GM23338 (cell line): ENCODE measurements at regions not wholly inside any gene's neighbourhood (a gene's known extent, or its start where the extent isn't known, plus 50 kb on each side); places are given as distances from the start of the nearest gene placed in this dataset.

Experiments
- ATAC-seq: fragments of 200-7000 bp; cut with Tn5 transposase; 3 replicates; pipeline ENCODE4 v1.9.1; 2020
- DNase-seq: peaks from one replicate; pipeline ENCODE4 v3.0.0-alpha.2; 2015; ENCODE audit warnings: low spot score
- H2AFZ ChIP-seq: fragments of 200-600 bp; sonication (generic); 2 replicates; pipeline ENCODE4 v1.8.0; 2016; ENCODE audit warnings: antibody characterized with exemption, mild to moderate bottlenecking, moderate library complexity
- H3F3A ChIP-seq: fragments of 200-600 bp; sonication (generic); replicated peaks from 2 replicates; pipeline ENCODE4 v1.8.0; 2017; ENCODE audit warnings: antibody characterized with exemption, mixed run types, low read depth
- H3K27ac ChIP-seq: fragments of 200-600 bp; sonication (generic); 2 replicates; pipeline ENCODE4 v1.6.1; 2016; ENCODE audit warnings: low read depth
- H3K27me3 ChIP-seq: fragments of 200-600 bp; sonication (generic); 2 replicates; pipeline ENCODE4 v1.8.0; 2016; ENCODE audit warnings: mild to moderate bottlenecking, mixed run types, moderate library complexity; ENCODE audit not compliant: insufficient read depth
- H3K36me3 ChIP-seq: fragments of 200-600 bp; sonication (generic); 2 replicates; pipeline ENCODE4 v1.8.0; 2016; ENCODE audit warnings: mild to moderate bottlenecking; ENCODE audit not compliant: insufficient read depth
- H3K4me1 ChIP-seq: fragments of 200-600 bp; sonication (generic); 2 replicates; pipeline ENCODE4 v1.8.0; 2016; ENCODE audit warnings: mild to moderate bottlenecking, moderate library complexity; ENCODE audit not compliant: insufficient read depth
- H3K4me2 ChIP-seq: fragments of 200-600 bp; sonication (generic); 2 replicates; pipeline ENCODE4 v1.7.1; 2017; ENCODE audit warnings: mixed run types
- H3K4me3 ChIP-seq: fragments of 200-600 bp; sonication (generic); 2 replicates; pipeline ENCODE4 v1.6.1; 2016; ENCODE audit warnings: mixed run types
- H3K79me2 ChIP-seq: fragments of 200-600 bp; sonication (generic); replicated peaks from 2 replicates; pipeline ENCODE4 v1.8.0; 2017; ENCODE audit warnings: mild to moderate bottlenecking; ENCODE audit not compliant: insufficient read depth
- H3K9me2 ChIP-seq: fragments of 200-600 bp; sonication (generic); 2 replicates; pipeline ENCODE4 v1.8.0; 2017; ENCODE audit not compliant: insufficient read depth
- H4K20me1 ChIP-seq: fragments of 200-600 bp; sonication (generic); replicated peaks from 2 replicates; pipeline ENCODE4 v1.8.0; 2017; ENCODE audit warnings: mild to moderate bottlenecking; ENCODE audit not compliant: insufficient read depth
- H3K27ac Mint-ChIP-seq: 2 replicates; pipeline ENCODE4 v1.8.0; 2020; ENCODE audit warnings: inconsistent platforms, mild to moderate bottlenecking, moderate library complexity, mixed read lengths
- H3K27me3 Mint-ChIP-seq: 3 replicates; pipeline ENCODE4 v1.8.0; 2022; ENCODE audit warnings: low read depth, mild to moderate bottlenecking, moderate library complexity, mixed read lengths, inconsistent platforms; ENCODE audit not compliant: insufficient read depth, poor library complexity
- H3K36me3 Mint-ChIP-seq: 3 replicates; pipeline ENCODE4 v1.8.0; 2021; ENCODE audit warnings: low read depth, mild to moderate bottlenecking, inconsistent platforms, moderate library complexity, mixed read lengths
- H3K4me1 Mint-ChIP-seq: 3 replicates; pipeline ENCODE4 v1.8.0; 2020; ENCODE audit warnings: mild to moderate bottlenecking, inconsistent platforms, mixed read lengths
- H3K4me3 Mint-ChIP-seq: 3 replicates; pipeline ENCODE4 v1.8.0; 2021; ENCODE audit warnings: moderate library complexity, mild to moderate bottlenecking, inconsistent platforms, mixed read lengths
- H3K9me3 Mint-ChIP-seq: 3 replicates; pipeline ENCODE4 v1.8.0; 2020; ENCODE audit warnings: moderate library complexity, mild to moderate bottlenecking, inconsistent platforms, mixed read lengths
- EZH2 ChIP-seq: fragments of 200-600 bp; sonication (generic); IDR thresholded peaks from one replicate; pipeline ENCODE4 v1.8.0; 2017; ENCODE audit warnings: antibody characterized with exemption, mild to moderate bottlenecking, low read depth; ENCODE audit not compliant: unreplicated experiment
- JUNB ChIP-seq: IDR thresholded peaks from one replicate; pipeline ENCODE4 v1.6.1; 2016; ENCODE audit warnings: antibody characterized with exemption; ENCODE audit not compliant: unreplicated experiment
- NANOG ChIP-seq: IDR thresholded peaks from 2 replicates; pipeline ENCODE4 v1.6.1; 2016; ENCODE audit warnings: antibody characterized with exemption, borderline replicate concordance
- POLR2AphosphoS5 ChIP-seq: IDR thresholded peaks from 2 replicates; pipeline ENCODE4 v1.6.1; 2016; ENCODE audit warnings: antibody characterized with exemption, low read depth
- STAT1 ChIP-seq: IDR thresholded peaks from one replicate; pipeline ENCODE4 v1.6.1; 2016; ENCODE audit warnings: antibody characterized with exemption; ENCODE audit not compliant: unreplicated experiment
- ZNF462 ChIP-seq: fragments of 250-450 bp; sonication (Bioruptor Pico); IDR thresholded peaks from 2 replicates; pipeline ENCODE4 v1.5.0; 2020; ENCODE audit warnings: mild to moderate bottlenecking, moderate library complexity
- TF ChIP-seq, protein P1 (sequence below): IDR thresholded peaks from one replicate; pipeline ENCODE4 v1.6.1; 2018; ENCODE audit warnings: antibody characterized with exemption; ENCODE audit not compliant: unreplicated experiment

DNA sequence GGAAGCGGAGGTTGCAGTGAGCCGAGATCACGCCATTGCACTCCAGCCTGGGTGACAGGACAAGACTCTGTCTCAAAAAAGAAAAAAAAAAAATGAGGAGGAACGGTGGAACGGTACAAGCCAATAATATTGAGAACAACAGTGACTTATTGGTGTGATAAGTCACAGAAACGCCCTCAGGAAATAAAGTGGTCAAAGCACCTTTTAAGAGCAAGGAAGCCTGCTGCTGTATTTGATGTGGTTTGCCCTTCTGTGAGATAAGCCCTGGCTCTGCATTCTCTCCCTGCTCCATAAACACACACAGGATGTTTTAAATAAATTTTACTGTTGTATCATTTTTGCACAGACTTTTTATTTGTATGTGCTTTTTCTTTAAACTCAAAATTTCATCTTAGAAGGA is 269.9 kb upstream of the MSX2 start (continued):
- TF ChIP-seq POLR2AphosphoS5 = no peak
- no peak for TF ChIP-seq NANOG
- TF ChIP-seq ZNF462 (CRISPR knock-in tag) = no peak
- TF ChIP-seq EZH2 = no peak

- no peak for ATAC-seq
- no peaks in the 10 kb centered on the region for H4K20me1 ChIP-seq
- H3K27ac ChIP-seq = no peak overlapping the region
- no peaks in the 10 kb centered on the region; the same call in 2 of the 3 replicates for H3K9me3 Mint-ChIP-seq
- no peaks in the 10 kb centered on the region for H3K9me2 ChIP-seq
- no peak overlapping the region for H3K4me2 ChIP-seq
- DNase-seq = no peak
- no peaks in the 10 kb centered on the region for H3F3A ChIP-seq
- no peak overlapping the region for H3K4me3 Mint-ChIP-seq
- H3K79me2 ChIP-seq = no peaks in the 10 kb centered on the region
- H3K27ac Mint-ChIP-seq = no peak overlapping the region
- H3K4me1 Mint-ChIP-seq = peaks cover 5% of the 10 kb centered on the region
- peaks cover 5% of the 10 kb centered on the region for H3K27me3 Mint-ChIP-seq
- no peaks in the 10 kb centered on the region for H3K36me3 Mint-ChIP-seq
- H3K27me3 ChIP-seq = no peaks in the 10 kb centered on the region
- no peaks in the 10 kb centered on the region for H3K4me1 ChIP-seq
- H3K4me3 ChIP-seq = no peak overlapping the region
- no peaks in the 10 kb centered on the region for H3K36me3 ChIP-seq
- no peak overlapping the region for H2AFZ ChIP-seq
- TF ChIP-seq, protein P1, sequence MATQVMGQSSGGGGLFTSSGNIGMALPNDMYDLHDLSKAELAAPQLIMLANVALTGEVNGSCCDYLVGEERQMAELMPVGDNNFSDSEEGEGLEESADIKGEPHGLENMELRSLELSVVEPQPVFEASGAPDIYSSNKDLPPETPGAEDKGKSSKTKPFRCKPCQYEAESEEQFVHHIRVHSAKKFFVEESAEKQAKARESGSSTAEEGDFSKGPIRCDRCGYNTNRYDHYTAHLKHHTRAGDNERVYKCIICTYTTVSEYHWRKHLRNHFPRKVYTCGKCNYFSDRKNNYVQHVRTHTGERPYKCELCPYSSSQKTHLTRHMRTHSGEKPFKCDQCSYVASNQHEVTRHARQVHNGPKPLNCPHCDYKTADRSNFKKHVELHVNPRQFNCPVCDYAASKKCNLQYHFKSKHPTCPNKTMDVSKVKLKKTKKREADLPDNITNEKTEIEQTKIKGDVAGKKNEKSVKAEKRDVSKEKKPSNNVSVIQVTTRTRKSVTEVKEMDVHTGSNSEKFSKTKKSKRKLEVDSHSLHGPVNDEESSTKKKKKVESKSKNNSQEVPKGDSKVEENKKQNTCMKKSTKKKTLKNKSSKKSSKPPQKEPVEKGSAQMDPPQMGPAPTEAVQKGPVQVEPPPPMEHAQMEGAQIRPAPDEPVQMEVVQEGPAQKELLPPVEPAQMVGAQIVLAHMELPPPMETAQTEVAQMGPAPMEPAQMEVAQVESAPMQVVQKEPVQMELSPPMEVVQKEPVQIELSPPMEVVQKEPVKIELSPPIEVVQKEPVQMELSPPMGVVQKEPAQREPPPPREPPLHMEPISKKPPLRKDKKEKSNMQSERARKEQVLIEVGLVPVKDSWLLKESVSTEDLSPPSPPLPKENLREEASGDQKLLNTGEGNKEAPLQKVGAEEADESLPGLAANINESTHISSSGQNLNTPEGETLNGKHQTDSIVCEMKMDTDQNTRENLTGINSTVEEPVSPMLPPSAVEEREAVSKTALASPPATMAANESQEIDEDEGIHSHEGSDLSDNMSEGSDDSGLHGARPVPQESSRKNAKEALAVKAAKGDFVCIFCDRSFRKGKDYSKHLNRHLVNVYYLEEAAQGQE = no peak
- TF ChIP-seq POLR2AphosphoS5 (no peak), STAT1 (no peak), ZNF462 (CRISPR knock-in tag) (no peak), JUNB (no peak)
These were observed 269.5 kb upstream of the MSX2 start for GRCh38 chr5:174454890-174455289.
